Midbrain (tissue), 1 donor: ENCODE measurements at regions not wholly inside any gene's neighbourhood (a gene's known extent, or its start where the extent isn't known, plus 50 kb on each side); places are given as distances from the start of the nearest gene placed in this dataset.
"Not testable (repeated sequence)": the region's sequence is repeated elsewhere in the genome, so short reads cannot be mapped to it uniquely, and the experiment has no call there.

Experiments used
- DNase-seq: peaks from one replicate; lab custom pipeline; 2025; lab: John Stamatoyannopoulos, UW

- no peak for DNase-seq
Measured at GRCh38 chr15:62369454-62369853, 204.4 kb upstream of the C2CD4B start.

DNA sequence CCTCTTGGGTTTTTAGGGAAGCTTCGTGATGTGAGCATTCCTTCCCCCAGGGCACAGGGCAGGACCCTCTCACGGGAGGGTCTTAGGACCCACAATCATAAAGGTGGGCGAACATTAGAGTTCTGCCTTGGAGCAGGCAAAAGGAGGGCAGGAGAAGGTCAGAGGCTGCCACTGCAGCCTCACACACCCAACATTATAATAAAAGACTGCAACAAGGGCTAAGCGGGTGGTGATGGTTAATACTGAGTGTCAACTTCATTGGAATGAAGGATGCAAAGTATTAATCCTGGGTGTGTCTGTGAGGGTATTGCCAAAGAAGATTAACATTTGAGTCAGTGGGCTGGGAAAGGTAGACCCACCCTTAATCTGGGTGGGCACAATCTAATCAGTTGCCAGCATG lies 206.6 kb upstream of the C2CD4B start:
- not testable (repeated sequence) for DNase-seq

- DNase-seq: no peak
Measured at GRCh38 chr15:62377736-62378480, 212.8 kb upstream of the C2CD4B start.

GRCh38 chr15:62378772-62379498 lies 213.8 kb upstream of the C2CD4B start:
- DNase-seq: no peak

DNA sequence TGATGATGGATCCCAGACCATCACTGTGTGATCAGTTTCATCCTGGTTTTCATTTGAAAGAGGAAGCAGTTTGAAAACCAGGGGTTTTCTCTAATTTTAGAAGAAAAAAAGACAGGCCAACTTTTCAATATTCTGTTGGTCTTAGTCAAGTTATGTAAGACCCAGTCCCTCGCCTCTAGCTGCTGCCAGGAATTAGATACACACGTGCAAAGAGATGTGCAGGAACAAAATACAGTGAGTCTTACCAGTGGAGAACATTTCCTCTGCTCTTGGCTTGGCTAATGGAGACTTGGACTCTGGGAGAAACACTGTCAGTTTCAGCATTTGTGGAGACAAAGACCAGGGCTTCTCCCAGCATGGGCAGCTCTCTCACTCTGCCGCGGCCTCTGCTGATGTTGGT lies 214.9 kb upstream of the C2CD4B start:
- DNase-seq: no peak

DNA sequence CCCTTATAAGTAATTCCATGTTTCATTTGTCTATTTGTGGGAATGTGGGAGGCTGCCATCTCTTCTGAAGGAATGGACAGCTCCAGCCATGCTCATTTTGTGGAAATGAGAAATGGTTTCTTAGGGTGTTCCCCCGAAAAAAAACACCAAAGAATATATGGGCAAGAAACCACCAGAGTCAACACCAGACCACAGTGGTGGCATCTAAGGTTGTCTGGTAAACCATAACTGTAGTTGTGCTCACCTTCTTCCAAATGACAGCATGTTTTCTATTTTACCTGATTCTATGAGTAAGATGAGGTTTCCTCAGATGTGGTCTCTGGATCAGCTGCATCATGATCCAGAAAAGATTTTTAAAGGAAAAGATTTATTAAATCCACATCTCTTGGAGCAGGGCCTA lies 217.0 kb upstream of the C2CD4B start:
- no peak for DNase-seq

DNA sequence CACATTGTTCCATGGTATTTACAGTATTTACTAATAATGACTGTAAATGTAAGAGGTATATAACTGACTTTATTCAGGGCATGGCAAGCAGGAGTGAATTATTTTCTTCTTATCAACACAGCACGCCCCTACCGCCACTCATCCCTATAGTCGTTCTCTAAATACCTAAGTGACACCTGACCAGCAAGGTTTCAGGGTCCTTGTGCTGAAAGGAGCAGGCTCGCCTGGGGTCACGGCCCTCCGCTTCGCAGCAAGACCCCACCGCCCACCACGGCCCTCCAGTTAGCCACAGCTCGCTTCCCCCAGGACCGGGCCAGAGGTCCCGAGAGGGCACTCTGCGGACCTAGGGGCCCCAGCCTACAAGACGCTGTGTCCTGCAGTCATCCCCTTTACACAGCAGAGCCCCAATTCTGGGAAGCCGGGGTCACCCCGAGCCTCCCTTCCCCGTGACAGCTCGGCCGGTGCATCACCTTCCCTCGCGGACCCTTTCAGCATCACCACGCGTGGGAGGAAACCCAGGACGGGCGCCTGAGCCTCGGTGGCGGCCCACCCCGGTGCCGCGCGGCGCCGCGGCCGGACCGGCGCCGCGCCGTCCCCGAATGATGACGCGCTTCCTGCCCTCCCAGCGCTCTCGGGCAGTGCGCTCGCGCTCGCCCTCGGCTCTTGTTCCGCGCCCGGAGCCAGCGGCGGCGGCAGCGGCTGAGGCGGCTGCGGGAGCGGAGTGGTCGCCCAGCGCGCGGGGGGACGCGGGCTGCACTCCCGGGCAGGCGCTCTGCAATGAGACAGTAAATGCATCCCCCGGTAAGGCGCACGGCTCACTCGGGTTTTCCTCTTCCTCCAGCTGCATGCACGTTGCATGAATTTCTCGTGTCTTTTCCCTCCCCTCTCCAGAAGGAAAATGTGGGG lies 225.1 kb upstream of the C2CD4B start, which contains the start of gene TLN2:
Gene TLN2, plus strand, starts transcription at position 666 of the 906 bp plus-strand sequence.
- DNase-seq: peak; percentile 77

- DNase-seq: peak; percentile 57
Measured at GRCh38 chr15:62390791-62391640, 225.9 kb upstream of the C2CD4B start.

DNA sequence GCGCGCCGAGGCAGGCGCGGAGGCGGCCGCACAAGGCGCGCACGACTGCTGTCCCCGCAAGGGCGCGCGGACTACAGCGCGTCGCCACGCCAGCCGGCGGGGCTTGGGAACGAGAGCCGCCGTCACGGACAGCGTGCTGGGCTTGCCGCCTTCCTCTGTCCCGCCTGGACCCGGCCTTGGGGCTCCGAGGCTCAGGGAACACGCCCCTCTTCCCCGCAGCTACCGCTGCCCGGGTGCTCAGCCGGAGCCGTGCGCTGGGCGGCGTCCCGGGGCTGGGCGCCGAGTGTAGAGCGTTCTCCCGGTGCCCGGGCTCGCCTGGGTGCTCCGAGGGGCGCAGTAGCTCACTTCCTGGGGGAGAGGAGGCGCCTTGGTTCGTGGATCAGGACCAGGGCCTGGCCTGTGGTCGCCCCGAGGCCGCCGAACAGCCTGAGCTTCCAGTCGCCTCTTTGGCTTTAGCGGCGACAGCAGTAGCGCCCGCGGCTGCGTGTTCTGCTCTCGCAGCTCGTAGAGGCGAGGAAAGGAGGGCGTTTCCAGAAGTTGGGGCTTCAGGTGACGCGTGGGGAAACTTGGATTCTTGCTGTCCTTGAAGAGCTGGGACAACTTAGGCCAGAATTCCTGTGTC lies 226.7 kb upstream of the C2CD4B start:
- DNase-seq: peak; percentile 43

- no peak for DNase-seq
Measured at GRCh38 chr15:62392376-62392775, 227.3 kb upstream of the C2CD4B start.

- DNase-seq: no peak
Measured at GRCh38 chr15:62393196-62393595, 228.1 kb upstream of the C2CD4B start.

DNA sequence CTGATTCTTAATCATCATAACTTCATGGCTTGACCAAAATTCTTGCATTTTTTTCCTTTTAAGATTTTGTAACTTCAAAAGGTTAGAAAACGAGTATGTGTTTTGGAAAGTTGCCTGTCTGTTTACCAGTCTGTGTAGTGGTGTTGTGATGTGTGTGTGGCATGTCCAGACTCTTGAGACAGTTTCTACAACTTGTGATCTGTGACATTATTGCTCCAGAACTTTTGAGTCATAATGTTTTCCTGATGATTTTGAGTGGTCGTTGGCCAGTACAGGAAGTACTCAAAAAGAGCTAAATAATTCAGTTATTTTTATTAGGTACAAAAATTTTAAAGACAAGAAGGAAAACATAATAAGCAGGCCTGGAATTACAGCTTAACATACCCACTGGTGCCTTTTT lies 229.0 kb upstream of the C2CD4B start:
- DNase-seq: no peak

DNA sequence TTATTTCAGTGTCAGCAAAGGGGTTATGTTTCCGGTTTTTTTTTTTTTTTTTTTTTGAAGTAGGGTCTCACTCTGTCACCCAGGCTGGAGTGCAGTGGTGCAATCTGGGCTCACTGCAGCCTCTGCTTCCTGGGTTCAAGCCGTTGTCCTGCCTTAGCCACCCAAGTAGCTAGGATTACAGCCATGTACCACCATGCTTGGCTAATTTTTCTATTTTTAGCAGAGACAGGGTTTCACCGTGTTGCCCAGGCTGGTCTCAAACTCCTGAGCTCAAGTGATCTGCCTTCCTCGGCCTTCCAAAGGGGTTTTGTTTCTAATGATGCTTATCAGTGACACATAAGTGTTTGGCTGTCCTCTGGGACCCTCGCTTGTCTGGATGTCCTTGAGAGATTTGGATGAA lies 235.7 kb upstream of the C2CD4B start:
- no peak for DNase-seq

DNA sequence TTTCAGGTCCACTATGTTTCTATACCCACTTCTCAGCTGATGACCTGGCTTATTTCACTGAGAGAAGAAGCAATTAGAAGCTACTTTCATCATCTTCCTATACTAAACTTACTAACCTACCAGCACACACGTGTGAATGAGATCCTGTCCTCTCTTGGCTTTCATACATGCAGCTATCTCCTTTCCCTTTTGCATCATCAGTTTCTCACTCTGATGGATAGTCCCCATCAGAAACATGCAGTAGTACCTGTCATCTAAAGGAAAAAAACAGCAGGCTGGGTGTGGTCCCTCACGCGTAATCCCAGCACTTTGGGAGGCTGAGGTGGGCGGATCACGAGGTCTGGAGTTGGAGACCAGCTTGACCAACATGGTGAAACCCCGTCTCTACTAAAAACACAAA lies 237.6 kb upstream of the C2CD4B start:
- DNase-seq: no peak

DNA sequence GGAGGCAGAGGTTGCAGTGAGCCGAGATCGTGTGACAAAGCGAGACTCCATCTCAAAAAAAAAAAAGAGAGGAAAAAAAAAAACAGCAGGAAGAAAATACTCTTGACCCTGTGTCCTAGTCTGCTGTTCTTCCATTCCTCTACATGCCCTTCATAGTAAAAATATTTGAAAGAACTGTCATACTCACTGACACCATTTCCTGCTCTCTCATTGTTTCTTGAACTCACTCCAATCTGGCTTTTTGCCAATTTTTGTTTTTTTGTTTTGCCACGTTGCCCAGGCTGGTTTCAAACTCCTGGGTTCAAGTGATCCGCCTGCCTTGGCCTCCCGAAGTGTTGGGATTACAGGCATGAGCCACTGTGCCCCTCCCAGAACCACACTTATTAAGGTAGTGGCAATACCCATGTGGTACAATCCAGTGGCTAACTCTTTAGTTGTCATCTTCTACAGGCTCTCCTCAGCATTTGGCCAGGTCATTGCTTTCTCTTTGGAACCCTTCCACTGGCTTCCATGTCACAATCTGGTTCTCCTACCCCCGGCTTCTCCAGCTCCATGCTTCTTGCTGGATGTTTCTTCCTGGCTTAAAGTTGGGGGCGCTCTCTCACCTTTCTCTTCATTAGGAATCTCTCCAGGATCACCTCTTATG lies 238.2 kb upstream of the C2CD4B start:
- DNase-seq: no peak

DNA sequence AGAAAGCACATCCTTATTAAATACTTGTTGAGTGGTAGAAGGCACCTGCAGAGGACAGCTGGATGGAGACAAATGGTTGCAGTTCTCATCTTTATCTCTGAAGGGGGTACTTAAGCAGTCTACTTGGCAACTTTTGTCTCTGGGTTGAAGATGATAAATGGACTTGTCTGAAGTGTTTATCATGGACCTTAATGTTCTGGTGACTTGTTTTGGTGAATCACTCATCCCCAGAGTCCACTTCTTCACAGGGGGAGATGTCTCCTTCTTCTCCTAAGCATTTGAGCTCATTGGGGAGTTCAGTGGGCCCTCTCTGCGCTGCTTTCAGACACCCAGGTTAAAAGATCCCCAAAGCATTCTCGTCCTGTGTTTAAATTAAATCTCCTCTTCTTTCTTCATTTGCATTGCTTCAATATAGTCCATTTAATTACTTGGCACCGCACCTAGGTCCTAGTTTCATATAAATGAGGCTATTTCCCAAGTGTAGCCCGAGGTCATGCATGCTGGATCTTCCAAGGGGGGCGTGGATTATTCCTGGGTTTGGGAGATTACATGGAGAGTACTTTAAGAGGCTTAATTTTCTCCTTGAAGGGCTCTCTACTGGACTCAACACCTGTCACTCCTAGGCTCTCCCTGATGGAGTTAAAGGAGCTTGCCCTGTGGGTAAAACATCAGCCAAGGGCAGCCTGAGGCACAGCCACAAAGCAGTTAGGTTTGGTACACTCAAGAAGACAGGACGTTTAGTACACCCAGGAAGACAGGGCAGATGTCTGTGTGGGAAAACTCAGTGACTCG lies 239.3 kb upstream of the C2CD4B start:
- no peak for DNase-seq

- no peak for DNase-seq
Measured at GRCh38 chr15:62406305-62406891, 241.3 kb upstream of the C2CD4B start.

GRCh38 chr15:62407216-62407615 lies 242.1 kb upstream of the C2CD4B start:
- DNase-seq: no peak

DNA sequence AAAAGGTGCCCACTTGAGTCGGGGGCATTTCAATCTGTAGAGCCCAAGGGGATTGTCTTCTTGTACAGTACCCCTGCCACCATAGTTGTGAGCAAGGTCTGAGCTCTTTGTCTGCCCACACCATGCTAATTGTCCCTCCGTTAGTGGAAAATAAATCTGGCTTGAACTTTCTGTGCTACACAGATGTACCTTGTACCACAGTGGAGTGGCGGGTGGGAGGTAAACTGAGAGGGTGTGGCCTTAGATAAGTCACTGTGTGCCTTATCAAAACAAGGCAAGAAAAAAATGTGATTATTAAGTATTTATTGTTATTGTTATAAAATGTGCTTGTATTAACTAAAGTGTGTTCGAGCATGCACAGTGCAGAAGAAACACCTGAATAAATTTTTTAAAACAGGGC lies 242.9 kb upstream of the C2CD4B start:
- no peak for DNase-seq
